IMR-90 (cell line): ENCODE measurements at regions not wholly inside any gene's neighbourhood (a gene's known extent, or its start where the extent isn't known, plus 50 kb on each side); places are given as distances from the start of the nearest gene placed in this dataset.

Experiments used
- ATAC-seq: fragments of 200-7000 bp; cut with Tn5 transposase; 2 replicates; pipeline ENCODE4 v1.9.1; 2020; ENCODE audit warnings: low read depth, mild to moderate bottlenecking, moderate library complexity
- BruUV-seq: library from RNA; stranded (reverse); fragments of 400-500 nt; replicated peaks from 2 replicates; lab custom pipeline; 2021; lab: Mats Ljungman, UMichigan
- CTCF ChIA-PET: fragments of 300-600 bp; formaldehyde crosslinking; extraction: SDS; loops from one replicate; lab custom pipeline; 2021; ENCODE audit warnings: antibody characterized with exemption; lab: Yijun Ruan, JAX
- POLR2A ChIA-PET: fragments of 300-600 bp; sonication (Branson Sonifier 250); formaldehyde crosslinking; loops from one replicate; lab custom pipeline; 2022; ENCODE audit warnings: antibody characterized with exemption; ENCODE audit not compliant: unreplicated experiment; lab: Charles Lee
- DNase-seq: peaks from one replicate; pipeline ENCODE4 v3.0.0; 2013
- H2AFZ ChIP-seq: replicated peaks from 2 replicates; pipeline ENCODE3; 2013; ENCODE audit warnings: low read length, mild to moderate bottlenecking; ENCODE audit not compliant: poor library complexity
- H2AK5ac ChIP-seq: 2 replicates; pipeline ENCODE4 v1.6.1; 2013; ENCODE audit warnings: low read depth, low read length, inconsistent platforms
- H2AK9ac ChIP-seq: replicated peaks from 2 replicates; pipeline ENCODE3; 2013; ENCODE audit warnings: mild to moderate bottlenecking, low read depth, low read length, moderate library complexity; ENCODE audit not compliant: poor library complexity
- H2BK120ac ChIP-seq: 2 replicates; pipeline ENCODE4 v1.6.1; 2013; ENCODE audit warnings: low read depth, low read length, inconsistent platforms
- H2BK15ac ChIP-seq: 3 replicates; pipeline ENCODE4 v1.6.1; 2013; ENCODE audit warnings: low read depth, low read length, inconsistent platforms
- H2BK20ac ChIP-seq: 2 replicates; pipeline ENCODE4 v1.6.1; 2013; ENCODE audit warnings: low read depth, mild to moderate bottlenecking, inconsistent platforms, low read length, moderate library complexity
- H2BK5ac ChIP-seq: 2 replicates; pipeline ENCODE4 v1.6.1; 2013; ENCODE audit warnings: mild to moderate bottlenecking, low read depth, low read length, inconsistent platforms; ENCODE audit not compliant: poor library complexity, severe bottlenecking
- H3K14ac ChIP-seq: replicated peaks from 2 replicates; pipeline ENCODE4 v1.6.1; 2013; ENCODE audit warnings: low read depth, low read length, inconsistent platforms
- H3K18ac ChIP-seq: 2 replicates; pipeline ENCODE4 v1.6.1; 2013; ENCODE audit warnings: low read depth, low read length, control low read depth
- H3K23ac ChIP-seq: 2 replicates; pipeline ENCODE4 v1.6.1; 2013; ENCODE audit warnings: low read depth, low read length, inconsistent platforms
- H3K27ac ChIP-seq: 2 replicates; pipeline ENCODE4 v1.5.1; 2013; ENCODE audit warnings: mild to moderate bottlenecking, control low read depth, low read length; ENCODE audit not compliant: insufficient read depth
- H3K27me3 ChIP-seq: 2 replicates; pipeline ENCODE4 v1.6.1; 2013; ENCODE audit warnings: low read length; ENCODE audit not compliant: control insufficient read depth, insufficient read depth
- H3K36me3 ChIP-seq: 2 replicates; pipeline ENCODE4 v1.6.1; 2013; ENCODE audit warnings: low read length, mixed read lengths; ENCODE audit not compliant: control insufficient read depth, insufficient read depth
- H3K4ac ChIP-seq: 2 replicates; pipeline ENCODE4 v1.6.1; 2013; ENCODE audit warnings: low read depth, low read length, inconsistent platforms
- H3K4me1 ChIP-seq: 2 replicates; pipeline ENCODE4 v1.6.1; 2013; ENCODE audit warnings: low read length, mixed read lengths; ENCODE audit not compliant: control insufficient read depth, insufficient read depth
- H3K4me2 ChIP-seq: 2 replicates; pipeline ENCODE4 v1.6.1; 2013; ENCODE audit warnings: low read depth, mild to moderate bottlenecking, control low read depth, low read length, moderate library complexity
- H3K4me3 ChIP-seq: 2 replicates; pipeline ENCODE4 v1.5.1; 2013; ENCODE audit warnings: low read depth, mild to moderate bottlenecking, control low read depth, low read length, moderate library complexity; ENCODE audit not compliant: insufficient read depth
- H3K56ac ChIP-seq: 2 replicates; pipeline ENCODE4 v1.6.1; 2013; ENCODE audit warnings: low read length, inconsistent platforms; ENCODE audit not compliant: insufficient read depth; ENCODE audit errors: extremely low read depth
- H3K79me1 ChIP-seq, 2 experiments: 2 replicates each; pipeline ENCODE4 v1.6.1; 2013; ENCODE audit warnings: low read length in 2 of 2, inconsistent platforms in 1 of 2, low read depth in 1 of 2
- H3K9ac ChIP-seq: 2 replicates; pipeline ENCODE4 v1.6.1; 2013; ENCODE audit warnings: low read depth, low read length, control low read depth
- H3K9me1 ChIP-seq: 2 replicates; pipeline ENCODE4 v1.6.1; 2013; ENCODE audit warnings: low read length, inconsistent platforms; ENCODE audit not compliant: insufficient read depth
- H3K9me3 ChIP-seq: 2 replicates; pipeline ENCODE4 v1.6.1; 2013; ENCODE audit warnings: low read length; ENCODE audit not compliant: control insufficient read depth, insufficient read depth
- H4K20me1 ChIP-seq: 2 replicates; pipeline ENCODE4 v1.6.1; 2013; ENCODE audit warnings: low read length, inconsistent platforms; ENCODE audit not compliant: insufficient read depth
- H4K5ac ChIP-seq: 2 replicates; pipeline ENCODE4 v1.6.1; 2013; ENCODE audit warnings: mild to moderate bottlenecking, low read depth, low read length, control low read depth
- H4K8ac ChIP-seq, 2 experiments: 2 replicates each; pipeline ENCODE4 v1.6.1; 2013; ENCODE audit warnings: low read depth in 2 of 2, low read length in 2 of 2, control low read depth in 1 of 2, inconsistent platforms in 1 of 2
- H4K91ac ChIP-seq: 2 replicates; pipeline ENCODE4 v1.6.1; 2013; ENCODE audit warnings: low read depth, low read length, inconsistent platforms; ENCODE audit not compliant: insufficient read depth
- CHD1 ChIP-seq: IDR thresholded peaks from 2 replicates; pipeline ENCODE4 v1.6.1; 2012; ENCODE audit warnings: low read depth, low read length, improper control_type of control experiment
- MAFK ChIP-seq: IDR thresholded peaks from 2 replicates; pipeline ENCODE4 v1.6.1; 2012; ENCODE audit warnings: low read depth, low read length, improper control_type of control experiment
- NFE2L2 ChIP-seq: fragments of 150-350 bp; IDR thresholded peaks from 2 replicates; pipeline ENCODE4 v1.6.1; 2016; ENCODE audit warnings: low read depth, mild to moderate bottlenecking, low read length
- RAD21 ChIP-seq: IDR thresholded peaks from 2 replicates; pipeline ENCODE4 v1.6.1; 2012; ENCODE audit warnings: low read length, improper control_type of control experiment
- RFX5 ChIP-seq: IDR thresholded peaks from 2 replicates; pipeline ENCODE4 v1.8.0; 2012; ENCODE audit warnings: low read depth, mild to moderate bottlenecking, low read length, moderate library complexity
- SMC3 ChIP-seq: fragments of 150-350 bp; IDR thresholded peaks from 2 replicates; pipeline ENCODE4 v1.6.1; 2016; ENCODE audit warnings: low read depth, mild to moderate bottlenecking, antibody characterized with exemption, low read length, moderate library complexity
- whole genome bisulfite sequencing, 2 experiments: methylation state at CpG; one replicate each; pipeline versions ENCODE4 v1.1.5 to v1.1.7; 2013; ENCODE audit warnings: missing lambda C conversion rate in 2 of 2; ENCODE audit not compliant: insufficient read length in 1 of 2; ENCODE audit errors: extremely low coverage in 2 of 2; 5-methylcytosine and 5-hydroxymethylcytosine counted together
- dilution Hi-C: fragments of 300-500 bp; cut with HindIII; formaldehyde crosslinking; loops from one replicate; pipeline ENCODE4 v1.14.3; 2018; ENCODE audit warnings: low sequenced_read_pairs; ENCODE audit not compliant: unreplicated experiment
- in situ Hi-C: fragments of 300-500 bp; cut with MboI; formaldehyde crosslinking; loops from 3 replicates; pipeline ENCODE4 v1.14.3; 2019; ENCODE audit warnings: low sequenced_read_pairs, inconsistent platforms, mixed read lengths
- intact Hi-C: fragments of 100-400 bp; cut with micrococcal nuclease; formaldehyde crosslinking; loops from 2 replicates; pipeline ENCODE4 v1.10.0; 2022
- TF ChIP-seq, protein P1 (sequence below): conservative IDR thresholded peaks from 2 replicates; pipeline ENCODE4 v1.5.1; 2012; ENCODE audit warnings: mild to moderate bottlenecking, low read depth, low read length, improper control_type of control experiment
- TF ChIP-seq, protein P2 (sequence below): fragments of 150-350 bp; IDR thresholded peaks from 2 replicates; pipeline ENCODE4 v1.6.1; 2016; ENCODE audit warnings: low read depth, mild to moderate bottlenecking, low read length, moderate library complexity, borderline replicate concordance

DNA sequence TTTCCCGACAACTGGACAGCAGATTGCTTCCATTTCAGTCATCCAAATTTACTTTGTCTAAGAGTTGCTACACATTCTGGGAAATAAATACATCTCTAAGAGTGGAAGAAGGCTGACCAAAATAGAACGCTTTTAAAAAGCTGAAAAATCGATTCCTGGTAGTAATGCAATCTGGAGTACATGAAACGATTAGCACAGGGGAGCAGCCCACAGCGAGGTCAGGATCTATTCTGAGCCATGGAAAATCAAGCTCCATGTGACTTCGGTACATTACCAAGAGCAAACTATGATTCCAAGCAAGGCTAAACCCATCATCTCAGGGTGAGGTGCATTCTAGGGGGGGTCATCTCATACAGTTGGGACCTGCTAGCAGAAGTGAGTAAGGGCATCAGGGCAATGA is 249.3 kb downstream of the BLID start:
- POLR2A ChIA-PET = no interaction called here
- in situ Hi-C loops (no loop called here), intact Hi-C loops (no loop called here), dilution Hi-C loops (no loop called here)
- Histone ChIP-seq H2AFZ (no peak overlapping the region), H3K79me1 (no peaks in the 10 kb centered on the region), H3K27me3 (no peaks in the 10 kb centered on the region), H3K9me3 (no peaks in the 10 kb centered on the region), H4K20me1 (no peaks in the 10 kb centered on the region), H2AK9ac (no peak overlapping the region), H3K4ac (no peak overlapping the region), H2AK5ac (no peak overlapping the region), H3K14ac (no peak overlapping the region), H4K5ac (no peak overlapping the region), H3K36me3 (no peaks in the 10 kb centered on the region), H3K56ac (no peak overlapping the region), H3K18ac (no peak overlapping the region), H3K4me1 (no peaks in the 10 kb centered on the region), H3K23ac (no peak overlapping the region), H3K27ac (no peak overlapping the region), H3K4me3 (no peak overlapping the region), H2BK15ac (no peak overlapping the region), H2BK20ac (no peak overlapping the region), H3K4me2 (no peak overlapping the region), H2BK120ac (no peak overlapping the region), H4K91ac (no peak overlapping the region), H4K8ac (no peak overlapping the region), H3K9me1 (no peaks in the 10 kb centered on the region), H3K9ac (no peak overlapping the region), H2BK5ac (no peak overlapping the region)
- TF ChIP-seq RAD21 (no peak), SMC3 (no peak), MAFK (no peak), RFX5 (no peak), NFE2L2 (no peak), CHD1 (no peak)
- TF ChIP-seq, protein P1, sequence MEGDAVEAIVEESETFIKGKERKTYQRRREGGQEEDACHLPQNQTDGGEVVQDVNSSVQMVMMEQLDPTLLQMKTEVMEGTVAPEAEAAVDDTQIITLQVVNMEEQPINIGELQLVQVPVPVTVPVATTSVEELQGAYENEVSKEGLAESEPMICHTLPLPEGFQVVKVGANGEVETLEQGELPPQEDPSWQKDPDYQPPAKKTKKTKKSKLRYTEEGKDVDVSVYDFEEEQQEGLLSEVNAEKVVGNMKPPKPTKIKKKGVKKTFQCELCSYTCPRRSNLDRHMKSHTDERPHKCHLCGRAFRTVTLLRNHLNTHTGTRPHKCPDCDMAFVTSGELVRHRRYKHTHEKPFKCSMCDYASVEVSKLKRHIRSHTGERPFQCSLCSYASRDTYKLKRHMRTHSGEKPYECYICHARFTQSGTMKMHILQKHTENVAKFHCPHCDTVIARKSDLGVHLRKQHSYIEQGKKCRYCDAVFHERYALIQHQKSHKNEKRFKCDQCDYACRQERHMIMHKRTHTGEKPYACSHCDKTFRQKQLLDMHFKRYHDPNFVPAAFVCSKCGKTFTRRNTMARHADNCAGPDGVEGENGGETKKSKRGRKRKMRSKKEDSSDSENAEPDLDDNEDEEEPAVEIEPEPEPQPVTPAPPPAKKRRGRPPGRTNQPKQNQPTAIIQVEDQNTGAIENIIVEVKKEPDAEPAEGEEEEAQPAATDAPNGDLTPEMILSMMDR = no peak
- TF ChIP-seq, protein P2, sequence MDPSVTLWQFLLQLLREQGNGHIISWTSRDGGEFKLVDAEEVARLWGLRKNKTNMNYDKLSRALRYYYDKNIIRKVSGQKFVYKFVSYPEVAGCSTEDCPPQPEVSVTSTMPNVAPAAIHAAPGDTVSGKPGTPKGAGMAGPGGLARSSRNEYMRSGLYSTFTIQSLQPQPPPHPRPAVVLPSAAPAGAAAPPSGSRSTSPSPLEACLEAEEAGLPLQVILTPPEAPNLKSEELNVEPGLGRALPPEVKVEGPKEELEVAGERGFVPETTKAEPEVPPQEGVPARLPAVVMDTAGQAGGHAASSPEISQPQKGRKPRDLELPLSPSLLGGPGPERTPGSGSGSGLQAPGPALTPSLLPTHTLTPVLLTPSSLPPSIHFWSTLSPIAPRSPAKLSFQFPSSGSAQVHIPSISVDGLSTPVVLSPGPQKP = no peak
- CTCF ChIA-PET = no interaction called here
- DNase-seq (no peak), ATAC-seq (no peak)
- BruUV-seq = no TSS peak
- 100% methylated on average over 3 of the region's 6 CpGs; no CpG with 5 or more reads in 1 of the 2 experiments for WGBS, 2 experiments
